Ovary (tissue), 7 donors: ENCODE measurements at regions not wholly inside any gene's neighbourhood (a gene's known extent, or its start where the extent isn't known, plus 50 kb on each side); places are given as distances from the start of the nearest gene placed in this dataset.

Experiments
- DNase-seq, 5 donors: peaks; one replicate each; pipeline ENCODE4 v3.0.0-alpha.2; 2019 to 2020
- H3K27ac ChIP-seq, 2 donors: fragments of 200-600 bp; one replicate each; pipeline versions ENCODE4 v1.5.1 to v1.8.0; 2019 to 2022
- H3K27me3 ChIP-seq: fragments of 200-600 bp; one replicate; pipeline ENCODE4 v1.8.0; 2022
- H3K36me3 ChIP-seq: fragments of 200-600 bp; sonication (generic); one replicate; pipeline ENCODE4 v1.5.1; 2019
- H3K4me1 ChIP-seq: one replicate; pipeline ENCODE4 v1.8.1; 2013; ENCODE audit warnings: mild to moderate bottlenecking, moderate library complexity; ENCODE audit not compliant: insufficient read depth
- H3K4me3 ChIP-seq: fragments of 200-600 bp; sonication (generic); one replicate; pipeline ENCODE4 v1.5.1; 2017
- H3K9me3 ChIP-seq, 2 donors: fragments of 200-600 bp in 1 of 2; sonication (generic) in 1 of 2; one replicate each; pipeline versions ENCODE4 v1.5.1 to v1.8.1; 2013 to 2019; ENCODE audit warnings: mild to moderate bottlenecking in 1 of 2, moderate library complexity in 1 of 2
- CTCF ChIP-seq, 3 donors: fragments of 450-650 bp in 2 of 3; fragments of 200-600 bp in 1 of 3; IDR thresholded peaks; one replicate each; pipeline versions ENCODE4 v1.5.1 to v1.8.0; 2016 to 2022; ENCODE audit warnings: antibody characterized with exemption in 3 of 3, mild to moderate bottlenecking in 1 of 3
- EP300 ChIP-seq: sonication (generic); formaldehyde crosslinking; IDR thresholded peaks from one replicate; pipeline ENCODE4 v1.6.1; 2017; ENCODE audit warnings: antibody characterized with exemption
- POLR2A ChIP-seq: fragments of 450-650 bp; IDR thresholded peaks from one replicate; pipeline ENCODE4 v1.6.1; 2017; ENCODE audit warnings: antibody characterized with exemption, mild to moderate bottlenecking, moderate library complexity
- WGBS, 3 donors: extraction: QIAGEN DNeasy Blood & Tissue Kit in 1 of 3; methylation state at CpG; one replicate each; pipeline versions ENCODE4 v1.1.5 to v1.1.7; 2013 to 2017; 5-methylcytosine and 5-hydroxymethylcytosine counted together
- intact Hi-C, 4 donors: fragments of 100-400 bp; cut with DNase I; formaldehyde crosslinking; loops; one replicate each; pipeline versions ENCODE4 v1.11.0 to v1.15.1; 2022 to 2023
- donor health status: DM: no; HTN: no; CAD: no; lungs with moderate emphysema.
- donor health status: DM: no; HTN: no; CAD: no.
- donor health status: Bipolar disorder and iron deficiency.
- donor health status: DM: no; HTN: no; CAD: no.
- donor health status: DM: yes; HTN: yes; CAD: no.

- no peak for TF ChIP-seq EP300
- no peak for TF ChIP-seq CTCF (IDR thresholded peaks at IDR 0.05)
- TF ChIP-seq POLR2A: no peak
- intact Hi-C loops: no loop called here
- peaks cover 1% of the 10 kb centered on the region for H3K4me1 ChIP-seq
- no peaks in the 10 kb centered on the region for H3K36me3 ChIP-seq
- no peak for DNase-seq
- WGBS, 3 donors: 54 to 65% (median 60%) methylated on average over 2 of the region's 2 CpGs
- H3K27me3 ChIP-seq: no peaks in the 10 kb centered on the region
- H3K27ac ChIP-seq: no peak overlapping the region
- H3K9me3 ChIP-seq: no peaks in the 10 kb centered on the region
- no peak overlapping the region for H3K4me3 ChIP-seq
Measured at GRCh38 chr16:24639769-24640168, 89.7 kb upstream of the TNRC6A start.

DNA sequence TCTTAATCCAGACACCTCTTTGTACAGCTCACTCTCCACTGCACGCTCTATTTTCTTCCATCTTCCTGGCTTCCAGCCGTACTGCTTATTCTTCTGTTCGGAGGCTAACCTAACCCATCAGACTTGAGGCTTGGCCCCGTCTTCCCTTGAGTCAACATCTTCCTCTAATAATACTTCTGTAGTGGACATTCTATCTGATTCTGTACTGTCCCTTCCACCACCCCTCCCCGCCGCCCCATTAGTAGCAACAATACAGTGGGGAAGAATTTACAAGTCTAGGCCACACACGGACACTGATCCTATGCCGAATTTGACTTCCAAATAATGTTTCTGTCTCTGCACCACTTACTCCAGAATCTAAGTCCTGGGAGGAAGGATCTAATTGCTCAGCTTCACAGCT lies 86.0 kb upstream of the TNRC6A start:
- no peak for DNase-seq
- H3K36me3 ChIP-seq: no peaks in the 10 kb centered on the region
- TF ChIP-seq EP300 (no peak), POLR2A (no peak), CTCF (IDR thresholded peaks at IDR 0.05) (no peak)
- no peaks in the 10 kb centered on the region for H3K27me3 ChIP-seq
- no peaks in the 10 kb centered on the region for H3K9me3 ChIP-seq
- WGBS, 3 donors: 87 to 96% (median 89%) methylated on average over 8 of the region's 8 CpGs
- no peak overlapping the region for H3K4me3 ChIP-seq
- H3K4me1 ChIP-seq: no peaks in the 10 kb centered on the region
- intact Hi-C loops: no loop called here
- no peak overlapping the region for H3K27ac ChIP-seq

GRCh38 chr16:24645739-24646645 lies 83.5 kb upstream of the TNRC6A start:
- Histone ChIP-seq H3K27ac (no peak overlapping the region), H3K27me3 (no peaks in the 10 kb centered on the region), H3K4me3 (no peak overlapping the region), H3K4me1 (no peaks in the 10 kb centered on the region), H3K9me3 (no peaks in the 10 kb centered on the region), H3K36me3 (no peaks in the 10 kb centered on the region)
- WGBS, 3 donors: 25 to 50% (median 47%) methylated on average over 5 of the region's 5 CpGs
- intact Hi-C loops: no loop called here
- DNase-seq: peak in 1 of 5 donors; percentile 36
- TF ChIP-seq CTCF (IDR thresholded peaks at IDR 0.05): no peak
- no peak for TF ChIP-seq POLR2A
- TF ChIP-seq EP300: no peak

DNA sequence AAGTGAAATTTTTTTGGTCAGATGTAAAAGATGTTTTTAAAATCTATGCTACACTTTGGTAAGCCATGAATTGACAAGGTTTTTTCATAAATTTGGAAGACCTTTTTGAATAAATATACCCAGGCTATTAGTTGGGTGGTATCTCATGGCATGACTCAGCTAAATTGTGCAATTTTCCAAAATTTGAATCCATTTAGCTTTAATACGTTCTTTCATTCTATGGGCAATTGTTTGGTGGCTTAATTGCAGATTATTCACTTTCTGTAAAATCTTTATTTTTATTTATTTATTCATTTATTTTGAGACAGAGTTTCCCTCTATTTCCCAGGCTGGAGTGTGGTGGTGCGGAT lies 82.8 kb upstream of the TNRC6A start:
- no peak for TF ChIP-seq CTCF (IDR thresholded peaks at IDR 0.05)
- TF ChIP-seq POLR2A: no peak
- TF ChIP-seq EP300: no peak
- no peaks in the 10 kb centered on the region for H3K27me3 ChIP-seq
- WGBS, 3 donors: 46 to 51% (median 46%) methylated on average over 2 of the region's 2 CpGs
- H3K27ac ChIP-seq: no peak overlapping the region
- no peak for DNase-seq
- intact Hi-C loops: no loop called here
- H3K4me3 ChIP-seq: no peak overlapping the region
- H3K36me3 ChIP-seq: no peaks in the 10 kb centered on the region
- H3K9me3 ChIP-seq: no peaks in the 10 kb centered on the region
- H3K4me1 ChIP-seq: no peaks in the 10 kb centered on the region
